Right lobe of liver (tissue), 6 donors: ENCODE measurements at regions not wholly inside any gene's neighbourhood (a gene's known extent, or its start where the extent isn't known, plus 50 kb on each side); places are given as distances from the start of the nearest gene placed in this dataset.

ENCODE experiments used
- ATAC-seq, 4 donors: fragments of 200-7000 bp; cut with Tn5 transposase; one replicate each; pipeline ENCODE4 v1.9.1; 2020; ENCODE audit warnings: mild to moderate bottlenecking in 4 of 4, moderate library complexity in 4 of 4
- DNase-seq, 3 donors: peaks; one replicate each; pipeline ENCODE4 v3.0.0-alpha.2; 2020
- H3K27ac ChIP-seq, 3 donors: fragments of 200-600 bp; one replicate each; pipeline ENCODE4 v1.8.0; 2022
- H3K27me3 ChIP-seq, 2 donors: fragments of 200-600 bp; one replicate each; pipeline ENCODE4 v1.8.0; 2022
- H3K36me3 ChIP-seq, 4 donors: fragments of 200-600 bp; sonication (generic) in 1 of 4; one replicate each; pipeline versions ENCODE4 v1.5.1 to v1.8.0; 2017 to 2022; ENCODE audit warnings: control low read depth in 1 of 4
- H3K4me1 ChIP-seq, 4 donors: fragments of 200-600 bp; sonication (generic) in 1 of 4; one replicate each; pipeline versions ENCODE4 v1.5.1 to v1.8.0; 2017 to 2022; ENCODE audit warnings: control low read depth in 1 of 4
- H3K4me3 ChIP-seq, 3 donors: fragments of 200-600 bp; one replicate each; pipeline ENCODE4 v1.8.0; 2022
- H3K9me3 ChIP-seq, 4 donors: fragments of 200-600 bp; sonication (generic) in 1 of 4; one replicate each; pipeline versions ENCODE4 v1.5.1 to v1.8.0; 2017 to 2022; ENCODE audit warnings: control low read depth in 1 of 4
- CTCF ChIP-seq, 4 donors: fragments of 200-600 bp in 3 of 4; fragments of 450-650 bp in 1 of 4; IDR thresholded peaks; one replicate each; pipeline versions ENCODE4 v1.5.1 to v1.8.0; 2016 to 2022; ENCODE audit warnings: antibody characterized with exemption in 4 of 4, mild to moderate bottlenecking in 2 of 4
- POLR2A ChIP-seq: fragments of 450-650 bp; IDR thresholded peaks from one replicate; pipeline ENCODE4 v1.6.1; 2017; ENCODE audit warnings: antibody characterized with exemption, mild to moderate bottlenecking
- WGBS: methylation state at CpG from one replicate; pipeline ENCODE4 v1.1.6; 2018; ENCODE audit warnings: low coverage, low lambda C conversion rate; ENCODE audit not compliant: insufficient coverage; ENCODE audit errors: missing lambda C conversion rate; 5-methylcytosine and 5-hydroxymethylcytosine counted together
- intact Hi-C, 2 donors: fragments of 100-400 bp; cut with DNase I; formaldehyde crosslinking; loops; one replicate each; pipeline versions ENCODE4 v1.11.2 to v1.14.1; 2022
- donor health status: DM: no; HTN: yes; CAD: no.
- donor health status: DM: no; HTN: no; CAD: no.
- donor health status: DM: no; HTN: no; CAD: no.
- donor health status: DM: no; HTN: yes; CAD: no.
- donor health status: DM: no; HTN: yes; CAD: no.

- Histone ChIP-seq H3K27ac (no peak overlapping the region), H3K9me3 (no peaks in the 10 kb centered on the region), H3K4me1 (no peaks in the 10 kb centered on the region), H3K27me3 (no peaks in the 10 kb centered on the region), H3K4me3 (no peak overlapping the region), H3K36me3 (no peaks in the 10 kb centered on the region)
- ATAC-seq: no peak
- intact Hi-C loops: no loop called here
- TF ChIP-seq POLR2A (no peak), CTCF (IDR thresholded peaks at IDR 0.05) (no peak)
- no peak for DNase-seq
- 24% methylated on average over 1 of the region's 1 CpG for WGBS
These were observed 1010.3 kb downstream of the LRFN5 start for GRCh38 chr14:42617005-42617404.

GRCh38 chr14:42606839-42607238, 1000.2 kb downstream of the LRFN5 start:
- DNase-seq (no peak), ATAC-seq (no peak)
- H3K9me3 ChIP-seq: no peaks in the 10 kb centered on the region
- H3K4me3 ChIP-seq: no peak overlapping the region
- intact Hi-C loops: no loop called here
- H3K27ac ChIP-seq: no peak overlapping the region
- no peaks in the 10 kb centered on the region for H3K27me3 ChIP-seq
- no peaks in the 10 kb centered on the region for H3K36me3 ChIP-seq
- WGBS: 80% methylated on average over 3 of the region's 3 CpGs
- TF ChIP-seq POLR2A (no peak), CTCF (IDR thresholded peaks at IDR 0.05) (no peak)
- H3K4me1 ChIP-seq: no peaks in the 10 kb centered on the region

GRCh38 chr14:42602336-42602845, 995.7 kb downstream of the LRFN5 start:
- H3K27ac ChIP-seq: no peak overlapping the region
- ATAC-seq: no peak
- H3K36me3 ChIP-seq: no peaks in the 10 kb centered on the region
- H3K4me1 ChIP-seq: no peaks in the 10 kb centered on the region
- no peak overlapping the region for H3K4me3 ChIP-seq
- intact Hi-C loops: no loop called here
- DNase-seq: no peak
- H3K27me3 ChIP-seq: no peaks in the 10 kb centered on the region
- TF ChIP-seq CTCF (IDR thresholded peaks at IDR 0.05) (no peak), POLR2A (no peak)
- H3K9me3 ChIP-seq: no peaks in the 10 kb centered on the region
- 100% methylated on average over 1 of the region's 1 CpG for WGBS

- Histone ChIP-seq H3K4me3 (no peak overlapping the region), H3K9me3 (no peaks in the 10 kb centered on the region), H3K27ac (no peak overlapping the region), H3K27me3 (no peaks in the 10 kb centered on the region), H3K36me3 (no peaks in the 10 kb centered on the region), H3K4me1 (no peaks in the 10 kb centered on the region)
- ATAC-seq (no peak), DNase-seq (no peak)
- TF ChIP-seq POLR2A: no peak
- no peak for TF ChIP-seq CTCF (IDR thresholded peaks at IDR 0.05)
- WGBS: 59% methylated on average over 2 of the region's 2 CpGs
- intact Hi-C loops: no loop called here
These were observed 965.4 kb downstream of the LRFN5 start for GRCh38 chr14:42572032-42572431.

- Histone ChIP-seq H3K27me3 (no peaks in the 10 kb centered on the region), H3K36me3 (no peaks in the 10 kb centered on the region), H3K4me3 (no peak overlapping the region), H3K27ac (no peak overlapping the region), H3K9me3 (no peaks in the 10 kb centered on the region), H3K4me1 (no peaks in the 10 kb centered on the region)
- 40% methylated on average over 3 of the region's 3 CpGs for WGBS
- TF ChIP-seq CTCF (IDR thresholded peaks at IDR 0.05) (no peak), POLR2A (no peak)
- intact Hi-C loops: no loop called here
- DNase-seq (no peak), ATAC-seq (no peak)
These were observed 962.6 kb downstream of the LRFN5 start for GRCh38 chr14:42569227-42569626.
